HG02970 (cell line): ENCODE measurements at regions not wholly inside any gene's neighbourhood (a gene's known extent, or its start where the extent isn't known, plus 50 kb on each side); places are given as distances from the start of the nearest gene placed in this dataset.

ENCODE experiments used
- ATAC-seq: cut with Tn5 transposase; IDR thresholded peaks from one replicate; pipeline ENCODE4 v1.9.1; 2021; ENCODE audit warnings: mild to moderate bottlenecking, moderate library complexity, moderate number of reproducible peaks; ENCODE audit not compliant: unreplicated experiment, low FRiP score

- ATAC-seq = no peak
These were observed 167.6 kb downstream of the RND3 start for GRCh38 chr2:150319658-150320555.

GRCh38 chr2:150319085-150319484, 168.4 kb downstream of the RND3 start:
- ATAC-seq = no peak

GRCh38 chr2:150312271-150312670, 175.2 kb downstream of the RND3 start:
- no peak for ATAC-seq

- no peak for ATAC-seq
These were observed 178.0 kb downstream of the RND3 start for GRCh38 chr2:150309311-150310080.

GRCh38 chr2:150307258-150307657, 180.2 kb downstream of the RND3 start:
- no peak for ATAC-seq

- no peak for ATAC-seq
These were observed 184.2 kb downstream of the RND3 start for GRCh38 chr2:150303281-150303680.

- no peak for ATAC-seq
These were observed 188.7 kb downstream of the RND3 start for GRCh38 chr2:150298571-150299305.

GRCh38 chr2:150296770-150297546, 190.5 kb downstream of the RND3 start:
- no peak for ATAC-seq

- no peak for ATAC-seq
These were observed 191.9 kb downstream of the RND3 start for GRCh38 chr2:150295544-150295943.

GRCh38 chr2:150293771-150294170, 193.7 kb downstream of the RND3 start:
- no peak for ATAC-seq

- no peak for ATAC-seq
These were observed 194.7 kb downstream of the RND3 start for GRCh38 chr2:150292807-150293206.

GRCh38 chr2:150292192-150292591, 195.3 kb downstream of the RND3 start:
- ATAC-seq = no peak

- no peak for ATAC-seq
These were observed 200.6 kb downstream of the RND3 start for GRCh38 chr2:150286730-150287362.

- ATAC-seq = no peak
These were observed 203.4 kb downstream of the RND3 start for GRCh38 chr2:150284116-150284515.

GRCh38 chr2:150282771-150283371, 204.6 kb downstream of the RND3 start:
- ATAC-seq = no peak

GRCh38 chr2:150282357-150282756, 205.1 kb downstream of the RND3 start:
- ATAC-seq = no peak

- no peak for ATAC-seq
These were observed 207.2 kb downstream of the RND3 start for GRCh38 chr2:150280231-150280630.

GRCh38 chr2:150279686-150280085, 207.8 kb downstream of the RND3 start:
- ATAC-seq = no peak

GRCh38 chr2:150276737-150277136, 210.7 kb downstream of the RND3 start:
- no peak for ATAC-seq
